MM.1S (cell line): ENCODE measurements at regions not wholly inside any gene's neighbourhood (a gene's known extent, or its start where the extent isn't known, plus 50 kb on each side); places are given as distances from the start of the nearest gene placed in this dataset.

Experiments used
- CTCF ChIP-seq: fragments of 300-600 bp; sonication (generic); IDR thresholded peaks from 2 replicates; pipeline ENCODE4 v1.5.1; 2016; ENCODE audit warnings: antibody characterized with exemption, low read length, mixed read lengths
- EZH2 ChIP-seq: fragments of 300-600 bp; sonication (generic); optimal IDR thresholded peaks from 2 replicates; pipeline ENCODE3; 2017; ENCODE audit warnings: low read depth, mild to moderate bottlenecking, antibody characterized with exemption, low read length, mixed read lengths
- EZH2phosphoT487 ChIP-seq: fragments of 300-600 bp; sonication (generic); IDR thresholded peaks from 2 replicates; pipeline ENCODE4 v1.6.1; 2018; ENCODE audit warnings: antibody characterized with exemption, low read length

- no peak for TF ChIP-seq CTCF
- TF ChIP-seq EZH2phosphoT487 = no peak
- no peak for TF ChIP-seq EZH2
Measured at GRCh38 chr1:29488086-29488793, 251.9 kb downstream of the PTPRU start.
